ENCODE measurements at regions not wholly inside any gene's neighbourhood (a gene's known extent, or its start where the extent isn't known, plus 50 kb on each side); places are given as distances from the start of the nearest gene placed in this dataset.
"Not testable (repeated sequence)": the region's sequence is repeated elsewhere in the genome, so short reads cannot be mapped to it uniquely, and the experiment has no call there.

GRCh38 chr13:63554157-63554556 lies 2138.5 kb upstream of the PCDH20 start:
- no peak for DNase-seq

- no peak for DNase-seq
Measured at GRCh38 chr13:63551731-63552130, 2136.1 kb upstream of the PCDH20 start.

- DNase-seq, result no peak
Measured at GRCh38 chr13:63546524-63546923, 2130.9 kb upstream of the PCDH20 start.

GRCh38 chr13:63542770-63543169 lies 2127.1 kb upstream of the PCDH20 start:
- DNase-seq, result no peak

- DNase-seq, result no peak
Measured at GRCh38 chr13:63541336-63541735, 2125.7 kb upstream of the PCDH20 start.

GRCh38 chr13:63540061-63540460 lies 2124.4 kb upstream of the PCDH20 start:
- no peak for DNase-seq

GRCh38 chr13:63517371-63517770 lies 2101.7 kb upstream of the PCDH20 start:
- DNase-seq, result peak; percentile 22

GRCh38 chr13:63516124-63516523 lies 2100.5 kb upstream of the PCDH20 start:
- no peak for DNase-seq

GRCh38 chr13:63514886-63515285 lies 2099.2 kb upstream of the PCDH20 start:
- peak; percentile 11 for DNase-seq

GRCh38 chr13:63512095-63512494 lies 2096.4 kb upstream of the PCDH20 start:
- no peak for DNase-seq

GRCh38 chr13:63501702-63502101 lies 2086.1 kb upstream of the PCDH20 start:
- DNase-seq, result no peak

GRCh38 chr13:63497601-63498000 lies 2082.0 kb upstream of the PCDH20 start:
- DNase-seq, result no peak

- DNase-seq, result no peak
Measured at GRCh38 chr13:63492604-63493003, 2077.0 kb upstream of the PCDH20 start.

GRCh38 chr13:63490149-63490548 lies 2074.5 kb upstream of the PCDH20 start:
- DNase-seq, result no peak

- no peak for DNase-seq
Measured at GRCh38 chr13:63481334-63481733, 2065.7 kb upstream of the PCDH20 start.

GRCh38 chr13:63472711-63473110 lies 2057.1 kb upstream of the PCDH20 start:
- DNase-seq, result no peak

GRCh38 chr13:63463782-63464610 lies 2048.3 kb upstream of the PCDH20 start:
- no peak for DNase-seq

GRCh38 chr13:63460462-63461090 lies 2044.9 kb upstream of the PCDH20 start:
- DNase-seq, result no peak

GRCh38 chr13:63457186-63457585 lies 2041.5 kb upstream of the PCDH20 start:
- DNase-seq, result no peak

GRCh38 chr13:63455938-63456337 lies 2040.3 kb upstream of the PCDH20 start:
- DNase-seq, result no peak

- no peak for DNase-seq
Measured at GRCh38 chr13:63449550-63449949, 2033.9 kb upstream of the PCDH20 start.

- DNase-seq, result no peak
Measured at GRCh38 chr13:63448692-63449091, 2033.0 kb upstream of the PCDH20 start.

- no peak for DNase-seq
Measured at GRCh38 chr13:63446329-63446728, 2030.7 kb upstream of the PCDH20 start.

GRCh38 chr13:63444225-63444624 lies 2028.6 kb upstream of the PCDH20 start:
- DNase-seq, result not testable (repeated sequence)

- no peak for DNase-seq
Measured at GRCh38 chr13:63438951-63439350, 2023.3 kb upstream of the PCDH20 start.
